NCI-H187 treated with DMSO at 0.1 percent for 48 hours (cell line): ENCODE measurements at regions not wholly inside any gene's neighbourhood (a gene's known extent, or its start where the extent isn't known, plus 50 kb on each side); places are given as distances from the start of the nearest gene placed in this dataset.
"Not testable (repeated sequence)": the region's sequence is repeated elsewhere in the genome, so short reads cannot be mapped to it uniquely, and the experiment has no call there.

Experiments
- DNase-seq: peaks from one replicate; lab custom pipeline; 2025; lab: John Stamatoyannopoulos, UW

DNA sequence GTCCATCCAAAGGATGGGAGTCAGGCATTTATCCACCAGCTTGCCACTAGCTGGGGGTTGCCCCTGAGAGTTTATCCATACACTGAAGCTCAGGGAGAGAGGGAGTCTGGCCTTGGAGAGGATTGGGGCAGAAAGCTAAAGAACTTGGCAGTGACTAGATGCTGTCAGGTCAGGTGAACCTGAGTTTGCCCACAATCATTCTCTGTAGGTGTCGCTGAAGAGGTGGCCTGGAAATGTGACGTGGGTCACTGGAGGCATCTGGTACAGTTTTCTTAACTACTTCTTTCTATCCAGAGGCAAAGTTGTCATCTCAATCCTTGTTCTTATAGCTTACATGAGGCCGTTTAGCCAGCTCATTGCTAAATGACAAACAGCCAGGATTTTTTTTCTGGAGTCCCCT, 298.0 kb upstream of the CTNNB1 start:
- DNase-seq: no peak

DNA sequence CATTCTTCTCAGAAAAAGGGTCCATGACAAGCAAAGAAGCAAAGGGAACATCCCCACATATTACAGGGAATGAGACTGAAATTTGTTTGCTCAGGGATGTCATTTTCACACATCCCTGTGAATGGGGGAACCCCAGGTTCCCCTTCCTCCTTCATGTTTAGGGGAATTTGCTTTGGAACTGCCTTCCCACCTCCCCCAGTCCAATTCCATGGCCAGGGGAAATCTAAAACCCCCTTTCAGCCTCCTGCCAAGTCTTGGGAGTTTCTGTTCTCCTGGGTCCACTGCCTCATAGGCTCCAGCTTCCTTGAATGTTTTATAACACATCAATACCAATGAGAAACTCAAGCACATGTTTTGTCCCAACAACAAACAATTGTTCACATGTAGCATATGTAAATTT, 297.5 kb upstream of the CTNNB1 start:
- DNase-seq: no peak

DNA sequence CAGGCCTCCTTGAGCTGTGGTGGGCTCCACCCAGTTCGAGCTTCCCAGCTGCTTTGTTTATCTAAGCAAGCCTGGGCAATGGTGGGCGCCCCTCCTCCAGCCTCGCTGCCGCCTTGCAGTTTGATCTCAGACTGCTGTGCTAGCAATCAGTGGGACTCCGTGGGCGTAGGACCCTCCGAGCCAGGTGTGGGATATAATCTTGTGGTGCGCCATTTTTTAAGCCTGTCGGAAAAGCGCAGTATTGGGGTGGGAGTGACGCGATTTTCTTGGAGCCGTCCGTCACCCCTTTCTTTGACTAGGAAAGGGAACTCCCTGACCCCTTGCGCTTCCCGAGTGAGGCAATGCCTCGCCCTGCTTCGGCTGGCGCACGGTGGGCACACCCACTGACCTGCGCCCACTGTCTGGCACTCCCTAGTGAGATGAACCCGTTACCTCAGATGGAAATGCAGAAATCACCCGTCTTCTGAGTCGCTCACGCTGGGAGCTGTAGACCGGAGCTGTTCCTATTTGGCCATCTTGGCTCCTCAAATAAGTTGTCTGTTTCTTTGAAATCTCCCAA, 291.3 kb upstream of the CTNNB1 start:
- not testable (repeated sequence) for DNase-seq

DNA sequence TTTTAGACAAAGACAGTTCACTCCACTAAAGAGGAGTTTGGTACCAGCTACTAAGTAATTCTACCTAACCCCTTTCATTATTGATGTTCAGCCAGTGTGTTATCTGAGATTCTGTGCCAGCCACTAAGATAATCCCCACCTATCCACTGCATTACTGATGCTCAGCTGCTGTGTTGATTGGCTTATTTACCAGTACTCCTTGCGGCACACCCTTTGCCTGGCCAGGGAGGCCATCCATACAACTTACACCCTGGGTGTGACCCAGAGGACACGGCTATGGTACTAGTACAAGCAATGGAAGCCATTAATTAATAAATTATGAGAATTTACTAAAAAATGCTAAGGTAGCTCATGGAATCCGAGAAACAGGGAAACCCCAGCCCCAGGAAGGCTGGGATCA, 290.7 kb upstream of the CTNNB1 start:
- DNase-seq: no peak

DNA sequence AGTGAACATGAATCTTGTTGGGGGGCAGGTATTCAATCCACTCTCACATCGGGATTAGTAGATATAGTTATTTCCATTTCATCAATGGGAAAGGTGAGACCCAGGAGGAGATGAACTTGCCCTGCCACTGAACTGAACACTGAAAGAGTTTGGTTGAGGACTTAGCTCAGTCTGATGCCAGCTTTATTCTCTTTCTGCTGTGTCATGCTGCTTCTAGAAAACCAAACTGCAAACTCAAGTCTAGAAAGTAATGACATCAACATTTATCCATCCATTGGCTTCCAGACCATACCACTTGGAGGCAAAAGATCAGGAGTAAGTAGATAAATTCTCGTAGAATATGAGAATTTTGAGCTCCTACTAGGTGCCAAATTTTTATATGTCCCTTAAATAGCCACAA, 288.0 kb upstream of the CTNNB1 start:
- no peak for DNase-seq

DNA sequence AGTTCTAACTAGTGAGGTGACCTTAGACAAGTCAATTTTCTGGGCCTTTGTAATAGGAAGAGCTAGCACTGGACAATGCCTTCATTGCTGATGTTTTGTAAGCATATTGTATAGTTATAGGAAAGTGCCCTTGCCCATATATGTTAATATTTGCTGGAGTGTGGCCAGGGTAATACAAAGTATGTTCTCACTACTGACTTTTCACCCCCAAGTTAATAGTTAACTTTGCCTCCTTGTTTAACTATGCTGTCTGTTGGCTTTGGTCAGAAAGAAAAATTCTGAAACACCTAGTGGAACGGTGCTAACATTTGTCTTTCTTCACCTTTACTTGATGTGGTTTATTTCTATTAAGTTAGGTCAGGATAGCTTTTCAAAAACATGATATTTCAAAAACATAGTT, 287.4 kb upstream of the CTNNB1 start:
- no peak for DNase-seq

DNA sequence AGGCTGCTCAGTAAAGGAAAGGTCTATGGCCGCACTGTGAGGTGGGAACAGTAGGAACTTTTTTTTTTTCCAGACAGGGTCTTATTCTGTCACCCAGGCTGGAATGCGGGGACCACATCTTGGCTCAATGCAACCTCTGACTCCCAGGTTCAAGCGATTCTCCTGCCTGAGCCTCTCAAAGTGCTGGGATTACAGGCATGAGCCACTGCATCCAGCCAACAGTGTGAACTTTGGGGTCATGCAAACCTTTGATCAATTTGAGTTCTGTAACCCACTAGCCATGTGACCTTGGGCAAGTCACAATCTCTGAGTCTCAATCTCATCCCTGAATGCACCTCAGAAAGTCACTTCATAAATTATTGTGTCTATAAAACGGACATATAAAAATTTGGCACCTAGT, 286.8 kb upstream of the CTNNB1 start:
- no peak for DNase-seq

DNA sequence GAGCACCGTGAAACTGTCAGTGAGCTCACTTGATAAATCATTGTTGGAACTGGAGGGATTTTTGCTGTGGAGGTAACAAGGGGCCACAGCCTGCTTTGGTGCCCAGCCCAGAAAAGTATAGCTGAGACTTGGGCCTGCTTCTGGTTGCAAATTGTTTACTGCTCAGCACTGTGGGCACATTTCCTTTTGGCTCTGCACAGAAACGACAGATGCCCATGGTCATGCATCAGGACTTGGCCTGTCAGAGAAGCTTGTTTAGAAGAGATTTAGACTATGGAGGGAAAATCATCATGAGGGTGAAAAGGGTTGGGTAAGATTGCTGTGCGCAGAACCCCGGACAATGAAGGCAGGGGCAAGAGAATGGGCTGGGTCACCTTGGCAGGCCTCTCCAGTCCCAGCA, 286.1 kb upstream of the CTNNB1 start:
- no peak for DNase-seq

DNA sequence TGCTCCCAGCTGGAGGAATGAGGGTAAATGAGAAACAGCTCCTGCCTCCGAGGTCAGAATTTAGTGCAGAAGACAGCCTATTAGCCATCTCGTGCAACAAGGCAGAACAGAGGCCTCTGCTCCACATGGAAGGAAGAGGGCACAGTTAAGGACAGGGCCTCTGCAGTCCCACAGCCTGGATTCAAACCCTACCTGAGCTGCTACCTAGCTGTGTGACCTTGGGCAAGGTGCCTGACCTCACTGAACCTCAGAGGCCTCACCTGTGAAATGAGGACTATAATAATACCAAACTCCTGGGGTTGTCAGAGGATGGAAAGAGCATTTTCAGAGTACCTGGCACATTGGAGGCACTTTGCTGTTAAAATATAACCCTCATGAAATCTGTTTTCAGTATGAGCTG, 285.7 kb upstream of the CTNNB1 start:
- DNase-seq: no peak

DNA sequence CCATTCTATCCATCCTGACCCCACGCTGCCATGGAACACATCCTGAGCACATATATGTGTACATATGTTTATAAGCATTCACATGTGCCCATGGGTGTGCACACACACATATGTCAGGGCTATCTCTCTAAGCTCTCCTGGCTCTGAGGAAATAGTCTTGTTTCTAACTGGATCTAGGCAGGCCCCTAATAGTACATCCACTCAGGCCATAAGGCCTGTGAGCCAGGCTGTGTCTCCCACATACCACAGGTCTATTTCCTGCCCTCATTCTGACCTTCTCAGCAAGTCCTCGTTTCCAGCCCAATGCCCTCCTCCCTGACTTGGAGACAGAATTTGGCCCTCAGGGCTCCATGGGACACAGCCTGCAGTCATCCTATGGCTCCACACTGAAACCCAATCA, 284.8 kb upstream of the CTNNB1 start:
- DNase-seq: no peak

DNA sequence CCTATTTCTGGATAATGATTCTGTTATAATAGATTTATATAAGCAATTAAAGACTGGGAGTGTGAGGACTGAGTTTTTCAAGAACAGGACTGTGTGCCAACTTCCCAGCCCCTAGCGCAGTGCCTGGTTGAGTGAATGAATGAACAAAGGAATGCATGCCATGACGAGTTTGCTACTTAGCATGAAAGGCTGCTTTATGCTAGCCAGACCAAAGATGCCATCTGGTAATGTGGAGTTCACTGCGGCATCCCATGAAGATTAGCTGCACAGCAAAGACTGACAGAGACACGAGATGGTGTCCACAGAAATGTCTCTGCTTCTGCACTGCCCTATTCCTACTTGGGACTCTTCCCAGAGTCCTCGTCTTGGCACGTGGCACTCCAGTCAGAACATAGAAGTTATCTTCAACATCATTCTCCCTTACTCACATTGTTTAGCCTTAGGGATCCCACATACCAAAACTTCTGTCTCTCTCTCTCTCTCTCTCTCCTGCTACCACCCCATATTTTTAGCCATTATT, 283.9 kb upstream of the CTNNB1 start:
- no peak for DNase-seq

DNA sequence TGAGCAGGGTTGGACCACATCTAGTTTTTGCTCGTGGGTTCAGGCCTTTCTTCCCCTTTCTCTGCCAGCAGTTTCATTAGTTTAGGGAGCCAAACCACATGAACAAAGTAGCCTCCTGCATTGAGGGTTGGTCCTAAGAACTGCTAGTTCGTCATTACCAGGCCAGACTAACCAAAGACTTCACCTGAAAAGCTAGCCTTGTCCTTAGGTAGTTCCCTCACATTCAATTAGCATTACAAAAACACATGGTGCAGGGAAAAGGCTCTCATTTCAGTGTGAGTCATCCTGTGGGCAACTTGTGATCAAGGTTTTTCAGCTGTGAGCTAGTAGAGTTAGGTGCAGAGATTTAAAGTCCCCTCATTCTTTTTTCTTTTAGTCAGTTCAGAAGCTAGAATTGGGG, 279.3 kb upstream of the CTNNB1 start:
- DNase-seq: no peak

DNA sequence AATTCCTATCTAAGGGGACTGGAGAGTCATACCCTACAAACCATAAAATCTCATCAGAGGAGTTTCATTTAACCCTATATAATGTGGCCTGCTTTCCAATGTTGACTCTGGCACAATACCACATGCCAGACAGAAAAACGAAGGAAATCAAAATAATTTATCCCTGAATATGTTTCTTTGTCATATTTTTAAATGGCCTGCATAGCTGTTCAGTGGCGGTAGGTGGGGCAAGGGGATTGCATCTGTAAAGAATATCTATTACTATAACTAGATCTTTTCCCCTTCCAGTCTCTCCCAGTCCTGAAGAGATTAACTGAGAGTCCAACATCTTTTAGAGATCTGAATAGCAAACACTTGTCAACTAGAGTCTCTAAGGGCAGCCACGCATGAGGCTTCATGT, 278.1 kb upstream of the CTNNB1 start:
- DNase-seq: no peak

DNA sequence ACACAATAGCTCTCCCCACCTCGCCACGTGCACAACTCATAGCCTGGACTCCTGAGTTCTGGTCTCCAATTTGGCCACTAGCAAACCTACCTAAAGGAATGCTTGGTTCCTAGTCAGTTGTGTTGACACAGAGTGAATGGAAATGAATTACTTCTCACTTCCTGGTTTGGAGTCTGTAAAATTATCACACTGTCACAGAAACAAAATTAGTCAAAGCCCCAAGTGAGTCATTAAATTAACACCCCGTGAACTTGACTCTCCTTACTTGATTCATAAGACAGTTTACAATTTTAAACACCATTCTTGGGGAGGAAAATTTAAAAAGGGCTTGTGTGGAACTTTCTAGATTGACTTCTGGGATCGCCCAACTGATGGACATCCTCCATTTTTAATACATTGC, 276.2 kb upstream of the CTNNB1 start:
- DNase-seq: no peak

DNA sequence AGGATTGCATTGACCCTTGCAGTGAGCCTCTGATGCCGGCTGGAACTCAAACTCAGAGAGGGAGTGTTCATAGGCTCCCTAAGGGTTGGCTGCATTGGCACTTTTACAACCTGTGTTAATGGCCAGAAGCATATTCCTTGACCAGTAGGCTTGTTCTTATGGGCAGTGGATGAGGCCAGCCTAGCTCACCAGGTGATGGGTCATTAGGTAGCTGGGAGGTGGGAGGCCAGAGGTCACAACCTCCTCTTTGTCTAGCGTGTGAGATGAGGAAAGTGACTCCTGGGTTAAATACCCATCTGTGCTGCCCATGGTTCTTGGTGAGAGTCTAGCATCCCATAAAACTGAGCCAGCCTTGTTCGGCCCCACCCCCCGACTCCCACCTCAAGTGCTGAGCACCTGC, 275.7 kb upstream of the CTNNB1 start:
- DNase-seq: no peak

DNA sequence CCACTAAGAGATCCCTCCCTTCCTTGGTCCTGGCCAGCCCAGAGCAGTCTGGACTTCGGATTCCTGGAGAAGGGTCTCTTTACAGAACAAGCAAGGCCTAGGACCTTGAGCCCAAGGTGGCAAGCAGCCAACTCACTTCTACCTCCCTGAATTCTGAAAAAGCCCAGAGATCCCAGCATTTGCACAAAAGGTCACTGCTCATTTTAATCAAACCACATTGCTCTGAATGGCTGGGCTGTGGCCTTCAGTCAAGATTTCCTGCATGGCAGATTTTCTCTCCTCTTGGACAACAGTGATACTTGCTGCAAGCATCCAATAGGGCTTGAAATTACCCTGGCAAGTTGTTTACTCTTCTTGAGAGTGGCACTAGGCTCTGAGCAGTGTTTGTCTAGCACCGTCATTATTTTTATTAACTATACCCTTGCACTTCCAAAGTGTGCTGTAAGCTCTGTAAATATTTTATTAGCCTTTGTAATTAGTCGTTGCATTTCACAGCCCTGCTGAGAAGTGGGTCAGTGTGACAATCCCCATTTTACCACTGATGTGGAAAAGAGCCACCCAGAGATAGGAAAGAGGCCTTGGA, 274.7 kb upstream of the CTNNB1 start:
- DNase-seq: no peak

DNA sequence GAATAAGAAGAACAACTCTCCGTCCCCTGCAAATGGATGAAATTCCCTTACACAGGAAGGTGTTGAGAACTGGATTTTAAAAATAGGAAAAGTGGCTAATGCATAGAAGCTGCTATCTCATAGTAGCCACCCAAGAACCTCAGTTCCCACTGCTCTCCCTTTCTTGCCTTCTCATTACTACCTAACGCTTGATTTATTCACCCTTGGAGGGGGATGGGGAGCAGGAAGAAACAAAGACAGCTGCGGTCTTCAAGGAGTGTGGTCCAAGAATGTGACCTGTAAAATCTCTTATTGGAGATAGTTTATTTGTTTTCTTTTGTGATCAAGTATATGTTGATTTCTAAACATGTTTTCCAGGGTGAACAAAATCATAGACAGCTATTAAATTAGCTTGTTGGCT, 274.1 kb upstream of the CTNNB1 start:
- no peak for DNase-seq

DNA sequence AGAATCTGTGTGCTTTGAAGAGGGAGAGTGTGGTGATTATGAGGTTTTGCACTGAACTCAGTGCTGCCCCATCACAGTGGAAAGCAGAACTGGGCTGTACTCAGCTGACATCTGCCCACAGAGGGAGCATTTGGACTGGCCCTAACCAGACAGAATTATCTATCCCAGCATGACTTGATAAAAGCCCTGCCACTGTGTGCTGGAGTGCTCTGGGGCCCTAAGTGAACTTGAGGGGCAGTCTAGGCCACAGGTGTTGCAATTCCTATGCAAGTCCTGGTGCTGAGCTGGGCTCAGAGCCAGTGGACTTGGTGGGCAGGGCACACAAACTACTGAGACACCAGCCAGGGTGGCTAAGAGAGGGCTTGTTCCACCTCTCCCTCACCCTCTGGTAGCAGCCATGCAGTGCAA, 269.2 kb upstream of the CTNNB1 start:
- no peak for DNase-seq

DNA sequence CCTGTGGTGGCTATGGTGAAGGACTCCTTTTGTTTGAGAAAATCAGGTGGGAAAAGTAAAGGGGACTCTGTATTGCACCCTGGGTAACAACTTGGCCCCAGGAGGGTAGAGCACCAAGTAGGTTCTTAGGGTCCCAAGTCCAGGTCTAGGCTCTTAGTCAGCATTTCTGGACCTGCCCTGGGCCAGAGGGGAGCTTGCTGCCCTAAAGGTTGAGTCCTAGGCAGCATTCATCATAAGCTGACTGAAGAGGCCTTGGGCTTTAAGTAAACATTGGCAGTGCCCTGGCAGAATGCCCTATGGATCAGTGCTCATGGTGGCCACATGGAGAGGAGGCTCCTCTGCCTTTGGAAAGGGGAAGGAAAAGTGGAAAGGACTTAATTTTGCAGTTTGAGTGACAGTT, 268.5 kb upstream of the CTNNB1 start:
- DNase-seq: no peak

DNA sequence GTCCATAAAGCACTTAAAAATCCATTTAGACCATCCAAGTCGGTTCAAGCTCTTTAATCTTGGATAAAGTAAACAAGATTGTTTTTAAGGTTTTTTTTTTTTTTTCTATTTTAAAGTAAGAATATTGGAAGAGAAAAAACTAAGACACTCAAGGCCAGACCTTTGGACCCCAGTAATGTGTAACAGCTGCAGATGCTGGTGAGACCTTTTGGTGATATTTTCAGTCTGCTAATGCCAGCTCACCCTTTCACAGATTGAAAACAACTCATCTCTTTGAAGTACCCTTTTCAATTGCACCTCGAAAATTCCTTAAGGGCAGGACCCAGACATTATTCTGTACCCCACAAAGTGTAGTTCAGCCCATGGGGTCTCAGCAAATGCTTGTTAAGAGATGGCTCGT, 260.7 kb upstream of the CTNNB1 start:
- DNase-seq: no peak

DNA sequence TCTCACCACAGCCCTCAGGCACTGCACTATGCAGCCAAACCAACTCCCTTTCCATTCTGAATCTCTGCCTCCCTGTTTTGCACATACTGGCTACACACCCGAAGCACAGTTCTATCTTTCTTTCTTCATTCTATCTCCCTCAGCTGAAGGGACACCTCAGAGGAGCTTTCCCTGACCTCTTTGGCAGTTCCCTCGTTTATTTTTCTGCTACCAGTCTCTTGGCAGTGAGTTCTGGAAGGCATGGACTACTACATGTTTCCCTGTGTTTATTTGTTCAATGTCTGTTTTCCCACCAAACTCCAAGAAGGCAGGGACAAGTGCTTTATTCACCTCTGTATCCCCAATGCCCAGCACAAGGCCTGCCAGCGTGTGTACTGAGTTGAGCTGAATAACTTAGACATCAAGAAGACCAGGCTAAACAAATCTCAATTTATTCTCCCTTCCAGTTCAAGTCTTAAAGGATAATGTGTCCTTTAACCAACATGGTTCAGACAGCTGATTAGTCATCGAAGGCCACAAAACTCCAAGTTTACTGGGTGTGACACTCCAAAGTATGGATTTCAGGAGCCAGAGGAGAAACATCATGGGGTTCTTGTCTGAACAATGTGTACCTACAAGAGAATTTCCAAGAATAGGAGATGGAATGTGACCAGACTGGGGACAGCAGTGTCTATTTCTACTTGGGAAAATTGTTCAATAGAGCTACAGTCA, 260.1 kb upstream of the CTNNB1 start:
- DNase-seq: no peak

DNA sequence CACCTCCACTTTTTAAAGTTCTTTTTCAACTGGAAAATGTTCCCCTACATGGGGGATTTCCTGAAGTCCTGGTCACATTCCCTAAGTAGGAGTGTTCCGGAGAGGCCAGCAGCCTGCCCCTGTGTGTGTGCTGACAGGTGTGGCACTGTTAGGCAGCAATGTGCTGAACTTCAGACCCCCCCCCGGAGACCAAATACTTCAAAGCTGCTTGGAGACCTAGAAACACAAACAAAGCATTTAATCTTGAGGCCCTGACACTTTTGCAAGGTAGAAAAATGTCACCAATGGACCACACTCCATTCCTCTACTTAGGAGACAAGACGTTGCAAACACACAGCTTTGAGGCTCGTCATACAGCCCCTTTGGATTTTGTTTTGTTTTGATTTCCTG, 259.6 kb upstream of the CTNNB1 start:
- DNase-seq: no peak

DNA sequence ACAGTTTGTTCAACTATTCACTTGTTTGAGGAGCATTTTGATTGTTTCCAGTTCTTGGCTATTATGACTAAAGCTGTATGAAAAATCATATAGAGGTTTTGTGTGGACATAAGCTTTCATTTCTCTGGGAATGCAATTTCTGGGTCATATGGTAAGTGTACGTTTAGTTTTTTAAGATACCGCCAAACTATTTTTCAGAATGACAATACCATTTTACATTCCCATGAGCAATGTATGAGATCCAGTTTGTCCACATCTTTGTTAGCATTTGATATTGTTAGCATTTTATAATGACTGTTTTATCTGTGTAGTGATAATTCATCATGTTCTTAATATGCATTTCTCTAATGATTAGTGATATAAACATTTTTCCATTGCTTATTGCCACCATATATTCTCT, 258.7 kb upstream of the CTNNB1 start:
- no peak for DNase-seq

DNA sequence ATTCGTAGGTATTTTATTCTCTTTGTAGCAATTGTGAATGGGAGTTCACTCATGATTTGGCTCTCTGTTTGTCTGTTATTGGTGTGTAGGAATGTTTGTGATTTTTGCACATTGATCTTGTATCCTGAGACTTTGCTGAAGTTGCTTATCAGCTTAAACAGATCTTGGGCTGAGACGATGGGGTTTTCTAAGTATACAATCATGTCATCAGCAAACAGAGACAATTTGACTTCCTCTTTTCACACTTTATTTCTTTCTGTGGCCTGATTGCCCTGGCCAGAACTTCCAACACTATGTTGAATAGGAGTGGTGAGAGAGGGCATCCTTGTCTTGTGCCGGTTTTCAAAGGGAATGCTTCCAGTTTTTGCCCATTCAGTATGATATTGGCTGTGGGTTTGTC, 252.3 kb upstream of the CTNNB1 start:
- not testable (repeated sequence) for DNase-seq
